H9 (cell line): ENCODE measurements at regions not wholly inside any gene's neighbourhood (a gene's known extent, or its start where the extent isn't known, plus 50 kb on each side); places are given as distances from the start of the nearest gene placed in this dataset.

Source experiments
- DNase-seq: peaks from one replicate; pipeline ENCODE4 v3.0.0-alpha.2; 2017
- H2AFZ ChIP-seq: one replicate; pipeline ENCODE4 v1.6.1; 2013; ENCODE audit warnings: mild to moderate bottlenecking, low read length, control low read depth, moderate library complexity
- H2AK5ac ChIP-seq: 2 replicates; pipeline ENCODE4 v1.6.1; 2013; ENCODE audit warnings: low read length, control low read depth, mixed read lengths; ENCODE audit not compliant: insufficient read length
- H2BK120ac ChIP-seq: one replicate; pipeline ENCODE4 v1.6.1; 2013; ENCODE audit warnings: low read depth, mild to moderate bottlenecking, low read length, control low read depth, inconsistent platforms; ENCODE audit not compliant: poor library complexity, severe bottlenecking
- H2BK12ac ChIP-seq: 2 replicates; pipeline ENCODE4 v1.6.1; 2013; ENCODE audit warnings: low read length, control low read depth, mixed read lengths, low read depth; ENCODE audit not compliant: insufficient read length
- H2BK15ac ChIP-seq: 2 replicates; pipeline ENCODE4 v1.6.1; 2013; ENCODE audit warnings: low read depth, low read length, control low read depth
- H2BK20ac ChIP-seq: one replicate; pipeline ENCODE4 v1.6.1; 2013; ENCODE audit warnings: low read depth, mild to moderate bottlenecking, low read length, control low read depth, inconsistent platforms; ENCODE audit not compliant: poor library complexity, severe bottlenecking
- H2BK5ac ChIP-seq: 2 replicates; pipeline ENCODE4 v1.6.1; 2013; ENCODE audit warnings: low read length, control low read depth, mixed read lengths; ENCODE audit not compliant: insufficient read length
- H3K14ac ChIP-seq: 2 replicates; pipeline ENCODE4 v1.6.1; 2013; ENCODE audit warnings: low read length, control low read depth; ENCODE audit not compliant: insufficient read depth
- H3K18ac ChIP-seq: 2 replicates; pipeline ENCODE4 v1.6.1; 2013; ENCODE audit warnings: low read depth, mild to moderate bottlenecking, mixed read lengths, low read length, control low read depth; ENCODE audit not compliant: insufficient read length
- H3K23ac ChIP-seq: 2 replicates; pipeline ENCODE4 v1.6.1; 2013; ENCODE audit warnings: low read length, control low read depth, mixed read lengths, low read depth; ENCODE audit not compliant: insufficient read length
- H3K23me2 ChIP-seq: 2 replicates; pipeline ENCODE4 v1.6.1; 2013; ENCODE audit warnings: low read depth, mild to moderate bottlenecking, mixed read lengths, low read length, control low read depth; ENCODE audit not compliant: insufficient read length, poor library complexity, severe bottlenecking
- H3K27ac ChIP-seq: 2 replicates; pipeline ENCODE4 v1.5.1; 2013; ENCODE audit warnings: low read length, control low read depth, mixed read lengths, low read depth; ENCODE audit not compliant: insufficient read length
- H3K27me3 ChIP-seq: 2 replicates; pipeline ENCODE4 v1.6.1; 2013; ENCODE audit warnings: low read length, control low read depth, inconsistent platforms; ENCODE audit not compliant: insufficient read depth
- H3K4ac ChIP-seq: 2 replicates; pipeline ENCODE4 v1.6.1; 2013; ENCODE audit warnings: low read depth, mild to moderate bottlenecking, control low read depth, inconsistent platforms, low read length, moderate library complexity
- H3K4me1 ChIP-seq: 2 replicates; pipeline ENCODE4 v1.6.1; 2013; ENCODE audit warnings: low read length, control low read depth, inconsistent platforms; ENCODE audit not compliant: insufficient read depth
- H3K4me2 ChIP-seq: 2 replicates; pipeline ENCODE4 v1.6.1; 2013; ENCODE audit warnings: low read length, control low read depth, mixed read lengths; ENCODE audit not compliant: insufficient read length, insufficient read depth
- H3K56ac ChIP-seq: 2 replicates; pipeline ENCODE4 v1.6.1; 2013; ENCODE audit warnings: low read depth, mild to moderate bottlenecking, mixed read lengths, low read length, control low read depth; ENCODE audit not compliant: insufficient read length
- H3K79me1 ChIP-seq: 2 replicates; pipeline ENCODE4 v1.6.1; 2013; ENCODE audit warnings: low read depth, mild to moderate bottlenecking, moderate library complexity, low read length, control low read depth, inconsistent platforms; ENCODE audit not compliant: insufficient read depth, poor library complexity, severe bottlenecking
- H3K79me2 ChIP-seq: 2 replicates; pipeline ENCODE4 v1.6.1; 2013; ENCODE audit warnings: low read length, control low read depth, inconsistent platforms; ENCODE audit not compliant: insufficient read depth
- H3K9ac ChIP-seq: 2 replicates; pipeline ENCODE4 v1.6.1; 2013; ENCODE audit warnings: low read length, control low read depth, mixed read lengths; ENCODE audit not compliant: insufficient read length; ENCODE audit errors: extremely low read depth
- H3K9me3 ChIP-seq: one replicate; pipeline ENCODE4 v1.6.1; 2013; ENCODE audit warnings: low read depth, low read length, inconsistent platforms; ENCODE audit not compliant: control insufficient read depth
- H3T11ph ChIP-seq: one replicate; pipeline ENCODE4 v1.6.1; 2013; ENCODE audit warnings: mild to moderate bottlenecking, low read length, control low read depth, inconsistent platforms
- H4K20me1 ChIP-seq: one replicate; pipeline ENCODE4 v1.6.1; 2013; ENCODE audit not compliant: control insufficient read depth, insufficient read length, insufficient read depth
- H4K5ac ChIP-seq: 2 replicates; pipeline ENCODE4 v1.6.1; 2013; ENCODE audit warnings: low read depth, mild to moderate bottlenecking, mixed read lengths, low read length, control low read depth; ENCODE audit not compliant: insufficient read length
- H4K8ac ChIP-seq: replicated peaks from 2 replicates; pipeline ENCODE4 v1.6.1; 2013; ENCODE audit warnings: low read length, control low read depth, mixed read lengths, low read depth; ENCODE audit not compliant: insufficient read length
- H4K91ac ChIP-seq: 2 replicates; pipeline ENCODE4 v1.6.1; 2013; ENCODE audit warnings: low read depth, mild to moderate bottlenecking, moderate library complexity, mixed read lengths, low read length, control low read depth; ENCODE audit not compliant: insufficient read length
- H3K27ac Mint-ChIP-seq, 3 experiments: 2 replicates in 2 of 3; 3 replicates in 1 of 3; pipeline ENCODE4 v1.8.0; 2020 to 2021; ENCODE audit warnings: mixed read lengths in 3 of 3, mild to moderate bottlenecking in 1 of 3, moderate library complexity in 1 of 3
- H3K27me3 Mint-ChIP-seq: 2 replicates; pipeline ENCODE4 v1.8.0; 2021; ENCODE audit warnings: low read depth, mild to moderate bottlenecking, moderate library complexity, mixed read lengths
- H3K36me3 Mint-ChIP-seq, 3 experiments: 2 replicates in 2 of 3; 3 replicates in 1 of 3; pipeline ENCODE4 v1.8.0; 2020 to 2021; ENCODE audit warnings: low read depth in 3 of 3, mixed read lengths in 3 of 3; ENCODE audit not compliant: insufficient read depth in 1 of 3
- H3K4me1 Mint-ChIP-seq, 2 experiments: 2 replicates each; pipeline ENCODE4 v1.8.0; 2020; ENCODE audit warnings: mixed read lengths in 2 of 2
- H3K4me3 Mint-ChIP-seq, 2 experiments: 2 replicates in 1 of 2; 3 replicates in 1 of 2; pipeline ENCODE4 v1.8.0; 2020 to 2021; ENCODE audit warnings: mild to moderate bottlenecking in 2 of 2, mixed read lengths in 2 of 2, moderate library complexity in 1 of 2
- H3K9me3 Mint-ChIP-seq, 2 experiments: 2 replicates in 1 of 2; 3 replicates in 1 of 2; pipeline ENCODE4 v1.8.0; 2020; ENCODE audit warnings: mild to moderate bottlenecking in 2 of 2, mixed read lengths in 2 of 2, moderate library complexity in 1 of 2
- WGBS: extraction: QIAGEN DNeasy Blood & Tissue Kit; methylation state at CpG from one replicate; pipeline ENCODE4 v1.1.7; 2013; ENCODE audit warnings: missing lambda C conversion rate, low lambda C conversion rate, mixed read lengths; ENCODE audit not compliant: insufficient read length; ENCODE audit errors: extremely low coverage; 5-methylcytosine and 5-hydroxymethylcytosine counted together
- TF ChIP-seq, protein P1 (sequence below): fragments of 200-600 bp; sonication (generic); conservative IDR thresholded peaks from 3 replicates; pipeline ENCODE4 v1.8.0; 2021; ENCODE audit warnings: antibody characterized with exemption, mild to moderate bottlenecking

- Histone ChIP-seq H3K27me3 (no peaks in the 10 kb centered on the region), H3T11ph (no peak overlapping the region), H3K4ac (no peak overlapping the region), H2BK5ac (no peak overlapping the region), H2BK15ac (no peak overlapping the region), H2AK5ac (no peak overlapping the region), H3K23me2 (no peaks in the 10 kb centered on the region), H3K4me2 (no peak overlapping the region), H3K9me3 (no peaks in the 10 kb centered on the region), H3K27ac (no peak overlapping the region), H3K79me1 (no peaks in the 10 kb centered on the region), H4K8ac (no peak overlapping the region), H3K4me1 (peaks cover 8% of the 10 kb centered on the region; the same call in 1 of the 2 replicates), H3K14ac (no peak overlapping the region), H2BK20ac (no peak overlapping the region), H2AFZ (no peak overlapping the region), H4K20me1 (no peaks in the 10 kb centered on the region), H4K91ac (no peak overlapping the region), H3K18ac (no peak overlapping the region), H2BK12ac (no peak overlapping the region), H4K5ac (no peak overlapping the region), H3K23ac (no peak overlapping the region), H3K56ac (no peak overlapping the region), H2BK120ac (no peak overlapping the region), H3K9ac (no peak overlapping the region), H3K79me2 (no peaks in the 10 kb centered on the region)
- Mint-ChIP-seq H3K4me1 (peaks cover 32% of the 10 kb centered on the region in 2 experiments), H3K36me3 (no peaks in the 10 kb centered on the region), H3K9me3 (no peaks in the 10 kb centered on the region), H3K27me3 (no peaks in the 10 kb centered on the region), H3K4me3 (no peak overlapping the region), H3K27ac (no peak overlapping the region)
- DNase-seq = no peak
- no CpG with 5 or more reads among the region's 5 CpGs for WGBS
- TF ChIP-seq, protein P1, sequence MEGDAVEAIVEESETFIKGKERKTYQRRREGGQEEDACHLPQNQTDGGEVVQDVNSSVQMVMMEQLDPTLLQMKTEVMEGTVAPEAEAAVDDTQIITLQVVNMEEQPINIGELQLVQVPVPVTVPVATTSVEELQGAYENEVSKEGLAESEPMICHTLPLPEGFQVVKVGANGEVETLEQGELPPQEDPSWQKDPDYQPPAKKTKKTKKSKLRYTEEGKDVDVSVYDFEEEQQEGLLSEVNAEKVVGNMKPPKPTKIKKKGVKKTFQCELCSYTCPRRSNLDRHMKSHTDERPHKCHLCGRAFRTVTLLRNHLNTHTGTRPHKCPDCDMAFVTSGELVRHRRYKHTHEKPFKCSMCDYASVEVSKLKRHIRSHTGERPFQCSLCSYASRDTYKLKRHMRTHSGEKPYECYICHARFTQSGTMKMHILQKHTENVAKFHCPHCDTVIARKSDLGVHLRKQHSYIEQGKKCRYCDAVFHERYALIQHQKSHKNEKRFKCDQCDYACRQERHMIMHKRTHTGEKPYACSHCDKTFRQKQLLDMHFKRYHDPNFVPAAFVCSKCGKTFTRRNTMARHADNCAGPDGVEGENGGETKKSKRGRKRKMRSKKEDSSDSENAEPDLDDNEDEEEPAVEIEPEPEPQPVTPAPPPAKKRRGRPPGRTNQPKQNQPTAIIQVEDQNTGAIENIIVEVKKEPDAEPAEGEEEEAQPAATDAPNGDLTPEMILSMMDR = no peak
Measured at GRCh38 chr6:105485456-105485855, 82.6 kb upstream of the PREP start.
